Brain microvascular endothelial cell (primary cell): ENCODE measurements at regions not wholly inside any gene's neighbourhood (a gene's known extent, or its start where the extent isn't known, plus 50 kb on each side); places are given as distances from the start of the nearest gene placed in this dataset.

ENCODE experiments used
- DNase-seq: peaks from one replicate; pipeline ENCODE4 v3.0.0-alpha.2; 2020
- H3K27ac ChIP-seq: fragments of 250-450 bp; sonication (Bioruptor Pico); 2 replicates; pipeline ENCODE4 v1.5.1; 2020; ENCODE audit warnings: mild to moderate bottlenecking, moderate library complexity
- H3K27me3 ChIP-seq: fragments of 250-450 bp; sonication (Bioruptor Pico); replicated peaks from 2 replicates; pipeline ENCODE4 v1.5.1; 2020; ENCODE audit warnings: mild to moderate bottlenecking
- H3K36me3 ChIP-seq: fragments of 250-450 bp; sonication (Bioruptor Pico); replicated peaks from 2 replicates; pipeline ENCODE4 v1.5.1; 2020; ENCODE audit warnings: mild to moderate bottlenecking
- H3K4me3 ChIP-seq: 2 replicates; pipeline ENCODE4 v1.5.1; 2011; ENCODE audit warnings: low read depth, mild to moderate bottlenecking, control low read depth, low read length, moderate library complexity
- in situ Hi-C: cut with HindIII; loops from 2 replicates; pipeline ENCODE4 v1.10.0; 2017; ENCODE audit warnings: low sequenced_read_pairs, low pct_ligation_motif_present
- TF ChIP-seq, protein P1 (sequence below): IDR thresholded peaks from 2 replicates; pipeline ENCODE4 v1.5.1; 2011; ENCODE audit warnings: low read depth, mild to moderate bottlenecking, moderate library complexity, low read length, control low read depth, inconsistent platforms; ENCODE audit errors: missing control alignments

DNA sequence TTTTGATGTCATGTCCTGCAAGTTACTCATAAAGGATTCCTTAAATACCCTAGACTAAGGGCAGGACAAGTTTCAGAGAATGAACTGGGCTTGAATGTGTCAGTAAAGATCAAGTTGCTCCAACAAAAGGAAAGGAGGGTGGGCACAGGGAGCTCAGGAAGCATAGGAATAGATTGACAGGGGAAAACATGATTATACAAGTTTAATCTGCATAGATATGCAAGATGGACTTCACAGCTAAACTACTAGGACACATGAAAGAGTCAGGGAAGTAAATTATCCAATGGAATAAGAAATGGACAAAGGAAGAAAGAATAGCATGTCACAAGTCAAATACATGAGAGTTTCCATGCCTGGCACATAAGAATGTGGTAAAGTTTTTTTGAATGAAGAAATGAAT, 203.9 kb upstream of the SAMSN1 start:
- Histone ChIP-seq H3K27ac (no peak overlapping the region), H3K27me3 (no peaks in the 10 kb centered on the region), H3K36me3 (no peaks in the 10 kb centered on the region), H3K4me3 (no peak overlapping the region)
- in situ Hi-C loops = no loop called here
- no peak for DNase-seq
- TF ChIP-seq, protein P1, sequence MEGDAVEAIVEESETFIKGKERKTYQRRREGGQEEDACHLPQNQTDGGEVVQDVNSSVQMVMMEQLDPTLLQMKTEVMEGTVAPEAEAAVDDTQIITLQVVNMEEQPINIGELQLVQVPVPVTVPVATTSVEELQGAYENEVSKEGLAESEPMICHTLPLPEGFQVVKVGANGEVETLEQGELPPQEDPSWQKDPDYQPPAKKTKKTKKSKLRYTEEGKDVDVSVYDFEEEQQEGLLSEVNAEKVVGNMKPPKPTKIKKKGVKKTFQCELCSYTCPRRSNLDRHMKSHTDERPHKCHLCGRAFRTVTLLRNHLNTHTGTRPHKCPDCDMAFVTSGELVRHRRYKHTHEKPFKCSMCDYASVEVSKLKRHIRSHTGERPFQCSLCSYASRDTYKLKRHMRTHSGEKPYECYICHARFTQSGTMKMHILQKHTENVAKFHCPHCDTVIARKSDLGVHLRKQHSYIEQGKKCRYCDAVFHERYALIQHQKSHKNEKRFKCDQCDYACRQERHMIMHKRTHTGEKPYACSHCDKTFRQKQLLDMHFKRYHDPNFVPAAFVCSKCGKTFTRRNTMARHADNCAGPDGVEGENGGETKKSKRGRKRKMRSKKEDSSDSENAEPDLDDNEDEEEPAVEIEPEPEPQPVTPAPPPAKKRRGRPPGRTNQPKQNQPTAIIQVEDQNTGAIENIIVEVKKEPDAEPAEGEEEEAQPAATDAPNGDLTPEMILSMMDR = no peak

DNA sequence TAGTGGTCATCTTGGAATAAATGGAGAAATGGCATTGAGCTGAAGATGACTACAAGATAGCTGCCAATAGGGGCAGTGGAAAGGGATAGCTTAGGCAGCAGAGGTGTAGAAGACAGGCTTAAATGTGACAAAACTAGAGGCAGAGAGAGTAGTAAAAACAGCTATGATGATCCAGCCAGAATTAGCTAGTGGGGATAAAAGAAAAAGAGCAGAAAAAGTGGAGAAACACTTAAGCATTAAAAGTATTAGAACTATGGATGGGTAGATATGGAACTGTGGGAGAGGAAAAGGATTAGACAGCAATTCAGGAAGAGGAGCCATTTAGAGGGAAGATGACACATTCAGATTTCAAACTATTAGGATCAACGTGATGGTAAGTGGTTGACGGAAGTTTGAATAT, 202.5 kb upstream of the SAMSN1 start:
- no peaks in the 10 kb centered on the region for H3K27me3 ChIP-seq
- H3K36me3 ChIP-seq = no peaks in the 10 kb centered on the region
- no peak overlapping the region for H3K27ac ChIP-seq
- in situ Hi-C loops = no loop called here
- DNase-seq = no peak
- TF ChIP-seq, protein P1 = no peak
- H3K4me3 ChIP-seq = no peak overlapping the region

DNA sequence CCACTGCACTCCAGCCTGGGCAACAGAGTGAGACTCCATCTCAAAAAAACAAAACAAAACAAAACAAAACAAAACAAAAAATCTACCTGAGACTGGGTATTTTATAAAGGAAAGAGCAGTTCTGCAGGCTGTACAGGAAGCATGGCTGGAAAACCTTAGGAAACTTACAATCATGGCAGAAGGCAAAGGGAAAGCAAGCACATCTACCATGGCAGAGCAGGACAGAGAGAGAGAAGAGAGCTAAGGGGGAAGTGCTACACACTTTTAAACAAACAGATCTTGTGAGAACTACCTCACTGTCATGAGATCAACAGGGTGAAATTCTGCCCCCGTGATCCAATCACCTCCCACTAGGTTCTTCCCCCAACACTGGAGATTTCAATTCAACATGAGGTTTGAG, 198.3 kb upstream of the SAMSN1 start:
- in situ Hi-C loops = no loop called here
- Histone ChIP-seq H3K36me3 (no peaks in the 10 kb centered on the region), H3K4me3 (no peak overlapping the region), H3K27me3 (no peaks in the 10 kb centered on the region), H3K27ac (no peak overlapping the region)
- TF ChIP-seq, protein P1 = no peak
- no peak for DNase-seq

DNA sequence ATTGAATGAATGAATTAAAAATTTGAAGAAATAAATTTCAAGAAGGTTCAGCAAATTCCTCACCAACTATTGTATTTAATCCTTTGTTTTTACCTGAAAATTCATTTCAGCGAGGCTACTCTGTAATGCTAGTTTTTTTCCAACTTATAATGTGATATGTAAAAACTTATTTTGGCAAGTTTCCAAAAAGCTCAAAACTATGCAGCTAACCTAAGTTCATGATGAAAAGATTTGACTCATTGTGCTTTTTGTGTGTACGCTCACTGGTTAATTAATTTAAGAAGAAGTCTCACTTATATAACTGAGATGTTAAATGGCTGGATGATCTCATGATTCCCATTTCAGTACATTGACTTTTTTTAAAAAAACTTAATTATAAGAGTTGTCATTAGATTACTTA, 196.0 kb upstream of the SAMSN1 start:
- H3K4me3 ChIP-seq = no peak overlapping the region
- H3K27ac ChIP-seq = no peak overlapping the region
- in situ Hi-C loops = no loop called here
- no peak for DNase-seq
- TF ChIP-seq, protein P1 = no peak
- no peaks in the 10 kb centered on the region for H3K36me3 ChIP-seq
- no peaks in the 10 kb centered on the region for H3K27me3 ChIP-seq

DNA sequence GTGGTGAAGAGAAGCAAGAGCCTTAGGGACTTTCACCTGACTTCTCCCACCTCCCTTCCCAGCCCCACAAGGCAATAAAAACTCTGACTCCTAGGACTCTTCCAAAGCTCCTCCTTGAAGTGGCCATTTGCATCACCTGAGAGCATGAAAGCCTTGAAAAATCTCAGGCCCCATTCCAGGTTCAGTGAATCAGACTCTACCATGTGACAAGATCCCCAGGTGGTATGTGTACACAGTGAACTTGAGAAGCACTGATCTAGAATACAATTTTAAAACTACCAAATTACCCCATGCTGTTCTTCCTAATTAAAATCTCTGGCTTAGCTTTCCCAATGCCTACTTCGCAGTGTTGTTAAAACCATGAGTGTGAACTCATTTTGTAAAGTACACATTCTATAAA, 195.1 kb upstream of the SAMSN1 start:
- no peaks in the 10 kb centered on the region for H3K36me3 ChIP-seq
- in situ Hi-C loops = no loop called here
- TF ChIP-seq, protein P1 = no peak

DNA sequence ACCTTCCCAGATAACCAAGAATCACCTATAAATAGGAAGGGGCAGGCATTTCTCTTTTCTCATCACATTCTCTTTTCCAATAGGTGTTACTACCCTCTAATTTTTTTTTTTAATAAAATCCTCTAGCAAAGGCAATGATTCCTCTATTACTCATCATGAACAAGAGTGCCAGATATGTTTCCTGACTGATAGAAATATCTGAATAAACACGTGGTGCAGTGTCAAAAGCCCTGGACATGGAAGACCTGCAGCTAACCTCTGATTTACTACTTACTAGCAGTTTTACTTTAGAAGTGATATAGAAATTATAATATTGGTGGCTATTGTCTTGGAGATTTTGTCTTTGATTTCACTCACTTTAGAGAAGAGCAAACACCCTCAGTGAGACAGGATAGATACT, 194.6 kb upstream of the SAMSN1 start:
- Histone ChIP-seq H3K27me3 (no peaks in the 10 kb centered on the region), H3K4me3 (no peak overlapping the region), H3K27ac (no peak overlapping the region), H3K36me3 (no peaks in the 10 kb centered on the region)
- in situ Hi-C loops = no loop called here
- peak; percentile 16 for DNase-seq
- TF ChIP-seq, protein P1 = no peak

More for the DNA sequence above, 195.1 kb upstream of the SAMSN1 start:
- Histone ChIP-seq H3K27me3 (no peaks in the 10 kb centered on the region), H3K4me3 (no peak overlapping the region), H3K27ac (no peak overlapping the region)
- DNase-seq = no peak
